ENCODE measurements at regions not wholly inside any gene's neighbourhood (a gene's known extent, or its start where the extent isn't known, plus 50 kb on each side); places are given as distances from the start of the nearest gene placed in this dataset.
"Not testable (repeated sequence)": the region's sequence is repeated elsewhere in the genome, so short reads cannot be mapped to it uniquely, and the experiment has no call there.

DNA sequence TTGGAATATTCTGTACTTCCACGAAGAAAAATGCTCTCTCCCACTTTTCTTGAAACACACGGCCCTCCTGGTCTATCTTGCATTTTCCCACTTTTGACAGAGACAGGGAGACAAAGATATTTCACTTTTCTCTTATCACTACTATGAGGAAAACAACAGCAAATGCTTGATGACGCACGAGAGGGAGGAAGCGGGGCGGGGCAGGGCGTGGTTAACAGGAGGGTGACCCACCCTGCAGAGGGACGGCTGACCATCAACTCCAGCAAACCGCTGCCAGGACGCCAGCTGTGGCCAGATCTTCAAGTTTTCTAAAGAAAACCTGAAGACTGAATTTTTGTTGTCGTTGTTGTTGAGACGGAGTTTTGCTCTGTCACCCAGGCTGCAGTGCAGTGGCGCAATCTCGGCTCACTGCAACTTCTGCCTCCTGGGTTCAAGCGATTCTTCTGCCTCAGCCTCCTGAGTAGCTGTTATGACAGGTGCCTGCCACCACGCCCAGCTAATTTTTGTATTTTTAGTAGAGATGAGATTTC, 63.8 kb downstream of the NSUN5 start:
- H3K27ac ChIP-seq = not testable (repeated sequence)

DNA sequence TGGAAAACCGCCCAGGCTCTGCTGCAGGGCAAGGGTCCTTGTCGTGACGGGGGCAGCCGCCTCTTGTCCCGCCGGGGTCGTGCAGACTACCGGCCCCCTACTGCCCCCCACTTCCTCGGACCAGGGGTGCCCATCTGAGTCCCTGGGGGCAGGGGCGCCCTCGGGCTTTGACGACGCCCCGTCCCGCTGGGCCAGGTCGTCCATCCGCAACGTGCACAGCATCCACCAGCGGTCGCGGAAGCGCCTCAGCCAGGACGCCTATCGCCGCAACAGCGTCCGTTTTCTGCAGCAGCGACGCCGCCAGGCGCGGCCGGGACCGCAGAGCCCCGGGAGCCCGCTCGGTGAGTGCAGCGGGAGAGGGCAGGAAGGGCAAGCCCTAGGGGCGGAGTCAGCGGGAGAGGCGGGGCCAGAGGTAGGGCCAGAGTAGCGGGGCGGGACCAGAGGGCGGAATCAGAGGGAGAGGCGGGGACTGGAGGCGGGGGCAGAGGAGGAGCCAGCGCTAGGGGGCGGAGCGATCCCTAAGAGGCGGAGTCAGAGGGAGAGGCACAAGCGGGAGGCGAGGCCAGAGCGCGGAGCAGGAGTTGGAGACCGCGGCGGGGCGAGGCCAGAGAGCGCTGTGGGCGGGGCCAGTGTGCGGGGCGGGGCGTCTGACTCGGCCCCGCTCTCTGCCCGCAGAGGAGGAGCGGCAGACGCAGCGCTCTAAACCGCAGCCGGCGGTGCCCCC, 73.5 kb downstream of the NSUN5 start:
- not testable (repeated sequence) for DNase-seq (ENCODE audit: low read depth, low spot score); H3K27ac ChIP-seq

More for the DNA sequence above, 63.8 kb downstream of the NSUN5 start:
- DNase-seq (ENCODE audit: low read depth, low spot score) = not testable (repeated sequence)

DNA sequence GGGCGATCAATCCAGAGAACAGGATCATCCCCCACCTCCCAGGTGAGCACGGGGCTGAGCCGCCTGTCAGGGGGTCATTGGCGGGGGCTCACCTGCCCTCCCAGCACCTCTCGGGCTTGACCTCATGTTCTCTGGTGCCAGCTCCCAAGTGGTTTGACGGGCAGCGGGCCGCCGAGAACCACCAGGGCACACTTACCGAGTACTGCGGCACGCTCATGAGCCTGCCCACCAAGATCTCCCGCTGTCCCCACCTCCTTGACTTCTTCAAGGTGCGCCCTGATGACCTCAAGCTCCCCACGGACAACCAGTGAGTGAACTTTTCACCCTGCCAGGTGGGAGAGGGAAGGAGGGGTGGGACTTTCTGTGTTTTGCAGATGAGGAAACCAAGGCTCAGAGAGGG, 82.9 kb downstream of the NSUN5 start:
- H3K27ac ChIP-seq; DNase-seq (ENCODE audit: low read depth, low spot score): not testable (repeated sequence)

DNA sequence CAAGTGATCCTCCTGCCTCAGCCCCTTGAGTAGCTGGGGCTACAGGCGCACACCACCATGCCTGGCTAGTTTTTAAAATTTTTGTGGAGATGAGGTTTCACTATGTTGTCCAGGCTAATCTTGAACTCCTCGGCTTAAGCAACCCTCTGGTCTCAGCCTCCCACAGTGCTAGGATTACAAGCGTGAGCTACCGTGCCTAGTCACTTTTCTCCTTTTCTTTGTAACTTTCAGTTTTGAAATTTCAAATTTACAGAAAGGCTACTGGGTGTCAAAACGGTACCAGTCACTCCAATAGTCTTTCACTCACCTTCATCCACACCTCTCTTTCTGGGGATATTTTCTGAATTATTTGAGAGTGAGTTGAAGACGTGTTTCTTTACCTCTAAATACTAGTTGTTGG, 86.9 kb downstream of the NSUN5 start:
- not testable (repeated sequence) for DNase-seq (ENCODE audit: low read depth, low spot score); H3K27ac ChIP-seq

DNA sequence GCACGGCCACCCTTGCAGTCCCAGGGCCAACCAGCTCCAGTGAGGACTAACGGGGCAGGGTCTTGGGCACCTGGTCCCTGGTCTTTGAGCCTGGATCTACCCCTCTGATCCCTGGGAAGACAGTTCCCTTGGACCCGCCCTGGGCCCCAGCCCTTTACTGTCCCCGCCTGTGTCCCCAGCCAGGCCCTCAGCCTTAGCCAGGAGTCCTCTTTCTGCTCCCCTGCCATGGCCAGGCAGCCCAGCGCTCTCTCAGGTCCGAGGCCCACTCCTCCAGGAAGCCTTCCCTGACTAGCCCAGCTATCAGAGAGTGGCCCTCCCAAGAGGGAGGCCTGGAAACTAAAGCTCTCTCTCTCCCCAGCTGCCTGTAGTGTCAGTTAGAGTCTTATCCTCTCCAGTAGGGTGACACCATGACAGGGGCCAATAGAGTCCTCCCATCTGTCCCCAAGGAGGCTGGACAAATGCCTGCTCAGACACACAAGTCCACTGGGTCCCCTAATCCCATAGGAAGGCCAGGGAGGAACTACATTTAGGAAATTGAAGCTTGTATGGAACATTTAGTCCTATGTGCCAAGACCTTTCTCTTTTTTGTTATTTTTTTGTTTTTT, 87.8 kb downstream of the NSUN5 start:
- DNase-seq (ENCODE audit: low read depth, low spot score); H3K27ac ChIP-seq: not testable (repeated sequence)

DNA sequence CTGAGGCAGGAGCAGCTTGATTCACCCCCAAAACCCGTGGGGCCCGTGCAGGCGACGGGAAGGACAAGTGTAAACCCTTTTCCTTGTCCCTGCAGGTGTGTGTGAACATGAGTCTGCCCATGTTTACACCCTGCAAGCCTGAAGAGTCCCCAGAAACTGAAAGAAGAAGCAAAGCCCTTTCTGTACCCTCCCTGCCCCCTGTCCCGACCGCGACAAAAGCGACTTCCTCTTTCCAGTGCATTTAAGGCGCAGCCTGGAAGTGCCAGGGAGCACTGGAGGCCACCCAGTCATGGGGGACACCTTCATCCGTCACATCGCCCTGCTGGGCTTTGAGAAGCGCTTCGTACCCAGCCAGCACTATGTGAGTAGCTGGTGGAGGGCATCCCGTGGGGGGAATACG, 88.3 kb downstream of the NSUN5 start:
- DNase-seq (ENCODE audit: low read depth, low spot score); H3K27ac ChIP-seq: not testable (repeated sequence)

DNA sequence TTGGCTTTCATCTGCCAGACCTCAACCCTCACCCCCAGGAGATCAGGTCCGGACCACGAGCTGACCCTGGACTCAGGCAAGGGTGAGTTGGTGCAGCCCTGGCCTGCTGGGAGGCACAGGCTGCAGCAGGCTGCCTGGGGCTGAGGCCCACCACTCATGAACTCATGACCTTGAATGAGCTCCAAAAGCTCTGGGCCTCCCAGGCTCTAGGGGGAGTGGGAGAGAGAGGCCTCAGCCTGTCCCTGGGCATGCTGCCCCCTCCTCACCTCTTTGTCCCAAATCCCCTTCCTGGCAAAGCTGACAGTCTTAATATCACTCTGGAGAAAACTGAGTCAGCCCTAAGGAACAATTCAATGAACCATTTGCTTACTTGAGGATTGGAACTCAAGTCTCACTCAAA, 89.8 kb downstream of the NSUN5 start:
- DNase-seq (ENCODE audit: low read depth, low spot score); H3K27ac ChIP-seq: not testable (repeated sequence)

DNA sequence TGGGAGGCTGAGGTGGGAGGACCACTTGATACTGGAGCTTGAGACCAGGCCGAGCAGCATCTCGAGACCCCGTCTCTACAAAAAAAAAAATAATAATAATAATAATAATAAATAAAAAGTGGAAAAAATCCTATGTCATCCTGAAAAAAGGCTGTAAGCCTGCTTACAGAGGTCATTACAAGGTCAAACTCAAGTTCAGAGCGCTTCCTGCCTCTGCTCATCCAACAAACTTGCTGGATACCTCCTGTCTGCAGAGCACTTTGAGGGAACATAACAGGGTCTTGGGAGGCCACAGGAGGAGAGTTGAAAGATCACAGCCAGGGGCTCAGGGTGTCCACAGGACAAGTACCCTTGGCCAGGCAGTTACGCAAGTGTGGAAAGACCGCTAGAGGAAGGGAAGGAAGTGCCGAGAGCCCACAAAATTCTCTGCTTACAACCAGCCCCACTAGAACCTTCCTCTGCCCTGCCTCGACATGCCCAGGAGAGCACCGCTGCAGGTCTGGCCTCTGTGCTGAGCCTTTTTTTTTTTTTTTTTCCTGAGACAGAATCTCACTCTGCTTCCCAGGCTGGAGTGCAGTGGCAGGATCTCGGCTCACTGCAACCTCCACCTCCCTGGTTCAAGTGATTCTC, 92.5 kb downstream of the NSUN5 start:
- not testable (repeated sequence) for H3K27ac ChIP-seq; DNase-seq (ENCODE audit: low read depth, low spot score)

DNA sequence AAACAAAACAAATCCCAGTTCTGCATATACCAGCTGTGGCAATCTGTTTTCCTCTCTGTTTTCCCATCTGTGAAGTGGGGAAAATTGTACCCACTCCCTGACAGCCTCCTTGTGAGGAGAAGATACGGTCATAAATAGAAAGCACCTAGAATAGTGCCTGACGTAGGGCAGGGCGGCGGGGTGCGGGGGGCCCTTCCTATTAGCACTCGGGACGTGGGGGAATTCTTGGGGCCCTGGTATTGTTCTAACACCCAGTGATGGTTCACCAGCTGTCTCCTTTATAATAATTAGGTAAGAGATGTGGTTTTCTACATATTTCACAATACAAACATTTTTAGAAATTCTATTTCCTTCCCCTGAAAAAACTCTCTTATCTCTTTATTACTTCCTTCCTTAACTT, 93.4 kb downstream of the NSUN5 start:
- not testable (repeated sequence) for DNase-seq (ENCODE audit: low read depth, low spot score); H3K27ac ChIP-seq

DNA sequence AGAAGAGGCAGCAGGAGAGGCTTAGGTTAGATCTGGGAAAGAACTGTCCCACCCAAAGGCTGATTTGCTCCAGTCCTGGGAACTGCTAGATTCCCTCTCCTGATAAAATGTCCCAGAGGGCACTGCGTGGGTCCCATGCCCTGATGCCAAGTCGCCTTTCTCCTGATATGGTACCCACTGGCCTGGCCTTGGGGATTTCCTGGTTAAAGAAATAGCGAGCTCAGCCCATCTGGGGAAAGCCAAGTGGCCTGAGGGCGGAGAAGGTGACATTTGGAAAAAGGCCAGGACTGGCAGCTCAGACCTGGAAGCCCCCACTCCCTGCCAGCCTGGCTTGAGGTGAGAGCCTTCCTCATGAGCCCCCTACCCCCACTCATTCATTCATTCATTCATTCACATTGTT, 94.2 kb downstream of the NSUN5 start:
- not testable (repeated sequence) for H3K27ac ChIP-seq

DNA sequence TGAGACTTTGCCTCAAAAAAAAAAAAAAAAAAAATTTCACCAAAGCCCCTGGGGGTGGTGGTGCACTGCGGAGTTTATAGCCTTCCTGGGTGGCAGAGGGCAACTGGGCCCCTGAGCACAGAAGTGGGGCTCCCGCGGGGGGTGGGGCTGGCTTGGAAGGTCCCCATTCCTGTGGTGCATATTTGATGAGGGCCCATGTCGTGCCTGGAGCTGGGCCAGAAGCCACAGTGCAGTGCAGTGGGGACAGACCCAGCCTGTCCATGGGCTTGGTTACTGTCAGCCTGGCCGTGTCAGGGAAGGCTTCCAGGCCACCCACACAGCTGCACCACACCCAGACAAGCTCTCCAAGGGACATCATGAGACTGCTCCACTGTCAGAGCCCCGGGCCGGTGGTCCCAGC, 95.5 kb downstream of the NSUN5 start:
- DNase-seq (ENCODE audit: low read depth, low spot score); H3K27ac ChIP-seq: not testable (repeated sequence)

More for the DNA sequence above, 94.2 kb downstream of the NSUN5 start:
- not testable (repeated sequence) for DNase-seq (ENCODE audit: low read depth, low spot score)

DNA sequence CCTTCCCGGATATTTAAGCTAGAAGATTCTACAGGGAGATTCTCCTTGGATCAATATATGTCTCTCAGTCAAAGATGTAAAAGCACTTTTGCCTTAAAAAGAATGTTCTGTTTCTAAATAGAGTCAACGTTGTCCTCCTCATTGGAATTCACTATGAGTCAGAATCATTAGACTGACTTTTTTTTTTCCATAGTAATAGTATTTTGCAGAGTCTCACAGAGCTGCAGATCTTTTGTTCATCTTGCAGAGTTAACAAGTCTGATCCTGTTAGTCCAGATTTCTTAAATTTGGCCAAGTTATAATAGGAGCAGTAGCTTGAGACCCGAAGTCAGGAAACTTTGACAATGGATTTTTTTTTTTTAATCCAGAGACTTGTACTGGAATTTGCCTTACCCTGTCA, 103.0 kb downstream of the NSUN5 start:
- not testable (repeated sequence) for DNase-seq (ENCODE audit: low read depth, low spot score); H3K27ac ChIP-seq

DNA sequence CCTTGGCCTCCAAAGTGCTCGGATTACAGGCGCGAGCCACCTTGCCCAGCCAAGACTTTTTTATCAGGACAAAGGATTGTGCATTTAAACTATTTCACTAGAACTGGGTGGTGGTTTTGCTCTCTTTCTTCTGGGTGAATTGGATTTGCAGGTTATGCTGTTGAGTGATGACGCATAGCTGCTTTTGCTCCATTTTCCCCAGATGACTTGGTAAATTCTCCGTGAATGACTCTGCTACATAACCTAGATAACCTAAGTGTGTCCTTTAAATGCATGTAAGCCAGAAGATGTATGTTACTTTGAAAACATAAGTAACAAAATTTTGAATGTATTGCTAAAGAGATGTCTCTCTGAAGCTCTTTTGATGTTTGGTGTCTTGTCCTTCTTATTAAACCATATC, 103.7 kb downstream of the NSUN5 start:
- H3K27ac ChIP-seq = peak overlapping the region; percentile 49
- DNase-seq (ENCODE audit: low read depth, low spot score) = peak; percentile 40

DNA sequence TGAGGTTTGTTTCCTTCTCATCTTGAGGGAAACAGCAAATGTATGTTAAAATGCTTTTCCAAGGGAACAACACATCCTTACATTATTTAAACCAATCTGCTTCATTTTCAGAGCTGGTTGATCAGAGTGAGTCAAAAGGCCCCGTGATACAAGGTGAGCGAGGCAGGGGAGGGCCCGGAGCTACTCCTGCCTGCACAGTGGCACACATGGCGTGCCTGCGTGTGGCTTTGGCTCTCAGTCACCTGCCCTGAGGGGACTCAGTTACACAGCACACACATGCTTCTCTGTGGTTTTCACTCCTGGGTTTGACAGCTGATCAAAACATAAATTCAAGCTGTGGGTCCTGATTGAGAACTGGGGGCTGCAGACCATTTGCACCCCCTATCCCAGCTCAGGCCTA, 105.3 kb downstream of the NSUN5 start:
- not testable (repeated sequence) for H3K27ac ChIP-seq; DNase-seq (ENCODE audit: low read depth, low spot score)

DNA sequence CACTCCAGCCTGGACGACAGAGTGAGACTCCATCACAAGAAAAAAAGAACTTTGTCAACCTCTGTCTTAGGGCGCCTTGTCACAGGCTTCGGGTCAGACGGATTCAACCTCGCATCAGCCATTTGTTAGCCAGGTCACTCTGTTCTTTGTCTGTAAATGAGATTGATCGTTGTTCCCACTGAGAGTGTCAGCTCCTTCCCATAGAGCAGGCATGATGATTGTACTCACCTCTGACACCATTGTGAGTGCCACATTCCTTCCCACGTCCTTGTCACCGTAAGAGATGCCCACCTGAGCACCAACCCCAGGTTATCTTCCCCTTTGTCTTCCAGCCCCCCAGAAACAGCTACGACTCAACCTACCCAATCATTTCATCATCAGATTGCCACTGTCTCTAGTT, 107.4 kb downstream of the NSUN5 start:
- not testable (repeated sequence) for H3K27ac ChIP-seq; DNase-seq (ENCODE audit: low read depth, low spot score)

DNA sequence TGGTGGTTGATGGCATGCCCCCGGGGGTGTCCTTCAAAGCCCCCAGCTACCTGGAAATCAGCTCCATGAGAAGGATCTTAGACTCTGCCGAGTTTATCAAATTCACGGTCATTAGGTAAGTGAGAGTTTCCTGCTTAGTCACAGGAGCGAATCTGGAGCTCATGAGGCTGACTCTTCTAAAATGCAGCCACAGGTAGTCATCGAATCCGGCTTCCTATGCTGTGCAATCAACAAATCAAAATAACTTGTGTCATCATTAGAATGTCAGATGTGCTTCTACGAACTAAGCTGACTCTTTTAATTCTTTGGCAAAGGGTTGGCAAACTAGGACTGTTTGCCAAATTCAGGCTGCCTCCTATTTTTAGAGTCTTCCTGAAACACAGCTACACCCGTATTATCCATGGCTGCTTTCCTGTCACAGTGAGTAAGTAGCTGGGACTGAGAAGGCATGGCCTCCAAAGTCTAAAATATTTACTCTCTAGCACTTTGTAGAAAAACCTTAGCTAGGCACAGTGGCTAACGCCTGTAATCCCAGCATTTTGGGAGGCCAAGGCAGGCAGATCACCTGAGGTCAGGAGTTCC, 108.0 kb downstream of the NSUN5 start:
- not testable (repeated sequence) for H3K27ac ChIP-seq; DNase-seq (ENCODE audit: low read depth, low spot score)

DNA sequence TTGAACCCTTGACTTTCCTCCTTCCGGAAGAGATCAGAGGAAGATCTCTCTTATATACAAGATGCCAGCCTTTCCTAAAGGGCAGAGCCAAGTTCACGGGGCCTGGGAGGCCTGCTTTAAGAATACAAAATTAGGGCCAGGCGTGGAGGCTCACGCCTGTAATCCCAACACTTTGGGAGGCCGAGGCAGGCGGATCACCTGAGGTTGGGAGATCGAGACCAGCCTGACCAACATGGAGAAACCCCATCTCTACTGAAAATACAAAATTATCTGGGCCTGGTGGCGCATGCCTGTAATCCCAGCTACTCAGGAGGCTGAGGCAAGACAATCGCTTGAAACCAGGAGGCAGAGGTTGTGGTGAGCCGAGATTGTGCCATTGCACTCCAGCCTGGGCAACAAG, 108.2 kb upstream of the SPDYE9 start:
- H3K27ac ChIP-seq; DNase-seq (ENCODE audit: low read depth, low spot score): not testable (repeated sequence)

DNA sequence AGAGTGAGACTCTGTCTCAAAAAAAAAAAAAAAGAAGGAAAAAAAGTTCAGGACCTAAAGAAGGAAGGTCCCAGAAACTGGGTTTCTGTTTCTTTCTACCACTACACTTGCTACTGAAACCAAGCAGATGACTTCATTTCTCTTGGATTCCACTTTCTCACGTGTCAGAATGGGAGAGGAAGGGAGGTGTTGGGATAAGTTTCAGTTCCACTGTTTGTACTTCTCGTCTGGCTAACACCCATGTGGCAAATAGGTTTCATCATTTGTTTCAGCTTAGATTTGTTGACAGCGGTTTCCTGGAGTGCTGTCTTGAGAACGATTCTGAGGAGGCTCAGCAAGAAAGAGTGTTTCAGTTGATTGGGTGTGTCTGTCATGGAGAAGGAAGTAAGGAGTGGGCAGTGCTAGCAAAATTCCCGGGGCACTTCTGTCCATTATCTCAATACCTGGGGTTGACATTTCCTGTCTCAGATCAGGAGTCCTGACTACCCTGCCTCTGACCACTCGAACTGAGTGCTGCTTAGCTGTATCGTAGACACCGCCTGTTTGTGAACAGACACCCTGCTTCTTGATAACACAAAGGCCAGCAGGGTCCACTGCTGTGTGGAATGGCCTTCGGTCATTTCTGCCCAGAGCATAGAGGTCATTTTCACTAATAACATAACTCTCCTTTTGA, 104.8 kb upstream of the SPDYE9 start:
- DNase-seq (ENCODE audit: low read depth, low spot score) = not testable (repeated sequence)
- H3K27ac ChIP-seq = peak overlapping the region; percentile 50

DNA sequence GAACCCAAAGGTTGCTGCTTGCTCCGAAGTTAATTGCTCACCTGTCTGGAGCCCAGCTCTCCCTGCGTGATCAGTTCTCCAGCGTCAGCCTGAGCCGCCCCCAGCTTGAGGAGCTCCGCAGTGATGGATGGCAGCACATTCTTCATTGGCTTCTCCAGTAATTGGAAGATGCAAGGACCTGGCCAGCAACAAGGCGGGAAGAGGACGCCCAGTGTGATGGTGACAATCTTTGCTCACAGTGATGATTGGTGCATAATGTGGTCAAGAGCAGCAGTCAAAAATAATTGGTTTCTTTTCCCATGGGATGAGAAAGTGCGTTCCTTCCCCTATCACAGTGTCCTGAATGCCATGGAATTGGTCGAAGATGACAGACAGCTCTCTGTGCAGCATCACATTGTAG, 102.4 kb upstream of the SPDYE9 start:
- H3K27ac ChIP-seq; DNase-seq (ENCODE audit: low read depth, low spot score): not testable (repeated sequence)
